ENCODE measurements at regions not wholly inside any gene's neighbourhood (a gene's known extent, or its start where the extent isn't known, plus 50 kb on each side); places are given as distances from the start of the nearest gene placed in this dataset.

- no peaks in the 10 kb centered on the region for H3K4me1 ChIP-seq
- no peaks in the 10 kb centered on the region for H3K9me3 ChIP-seq
- DNase-seq (no peak), ATAC-seq (no peak)
- no peaks in the 10 kb centered on the region for H3K27me3 ChIP-seq
- H3K27ac ChIP-seq: no peak overlapping the region
- TF ChIP-seq POLR2A (IDR thresholded peaks at IDR 0.05): no peak
- TF ChIP-seq CTCF (IDR thresholded peaks at IDR 0.05 in 4 of 5, conservative IDR thresholded peaks at IDR 0.05 in 1 of 5): no peak
- intact Hi-C loops (cut with DNase I; ENCODE audit: low total_unique reads): no loop called here
- in situ Hi-C loops (cut with MboI; ENCODE audit: low sequenced_read_pairs in 4 of 4): loop anchor here in 3 of 4 donors (25.0 kb wide), 4 partner anchors 337 to 1612 kb away; no protein-coding TSS in a partner anchor
- no peaks in the 10 kb centered on the region for H3K36me3 ChIP-seq
- H3K4me3 ChIP-seq: no peak overlapping the region
Observed at GRCh38 chr18:45399643-45400042, 215.6 kb upstream of the SLC14A2 start.

GRCh38 chr18:45402485-45403056, 212.7 kb upstream of the SLC14A2 start:
- in situ Hi-C loops (cut with MboI; ENCODE audit: low sequenced_read_pairs in 4 of 4) (loop anchor here in 1 of 4 donors (25.0 kb wide), 1 partner anchor 1615 kb away; no protein-coding TSS in a partner anchor), intact Hi-C loops (cut with DNase I; ENCODE audit: low total_unique reads) (no loop called here)
- H3K9me3 ChIP-seq: no peaks in the 10 kb centered on the region
- no peaks in the 10 kb centered on the region for H3K4me1 ChIP-seq
- no peak overlapping the region for H3K4me3 ChIP-seq
- H3K27ac ChIP-seq: no peak overlapping the region
- no peak for TF ChIP-seq CTCF (IDR thresholded peaks at IDR 0.05 in 4 of 5, conservative IDR thresholded peaks at IDR 0.05 in 1 of 5)
- TF ChIP-seq POLR2A (IDR thresholded peaks at IDR 0.05): no peak
- DNase-seq (no peak), ATAC-seq (peak in 1 of 2 donors; percentile 58)
- no peaks in the 10 kb centered on the region for H3K27me3 ChIP-seq
- no peaks in the 10 kb centered on the region for H3K36me3 ChIP-seq

GRCh38 chr18:45403341-45404049, 211.8 kb upstream of the SLC14A2 start:
- H3K4me1 ChIP-seq: no peaks in the 10 kb centered on the region
- TF ChIP-seq POLR2A (IDR thresholded peaks at IDR 0.05) (no peak), CTCF (IDR thresholded peaks at IDR 0.05 in 4 of 5, conservative IDR thresholded peaks at IDR 0.05 in 1 of 5) (no peak)
- H3K4me3 ChIP-seq: no peak overlapping the region
- H3K9me3 ChIP-seq: no peaks in the 10 kb centered on the region
- no peaks in the 10 kb centered on the region for H3K27me3 ChIP-seq
- H3K36me3 ChIP-seq: no peaks in the 10 kb centered on the region
- intact Hi-C loops (cut with DNase I; ENCODE audit: low total_unique reads): no loop called here
- H3K27ac ChIP-seq: no peak overlapping the region
- no peak for DNase-seq
- in situ Hi-C loops (cut with MboI; ENCODE audit: low sequenced_read_pairs in 4 of 4): loop anchor here in 1 of 4 donors (25.0 kb wide), 1 partner anchor 1616 kb away; no protein-coding TSS in a partner anchor
- ATAC-seq: no peak

GRCh38 chr18:45408218-45408617, 207.1 kb upstream of the SLC14A2 start:
- no peaks in the 10 kb centered on the region for H3K4me1 ChIP-seq
- intact Hi-C loops (cut with DNase I; ENCODE audit: low total_unique reads) (no loop called here), in situ Hi-C loops (cut with MboI; ENCODE audit: low sequenced_read_pairs in 4 of 4) (loop anchor here in 1 of 4 donors (25.0 kb wide), 1 partner anchor 1621 kb away; no protein-coding TSS in a partner anchor)
- DNase-seq (no peak), ATAC-seq (no peak)
- H3K27ac ChIP-seq: no peak overlapping the region
- H3K4me3 ChIP-seq: no peak overlapping the region
- no peaks in the 10 kb centered on the region for H3K27me3 ChIP-seq
- TF ChIP-seq POLR2A (IDR thresholded peaks at IDR 0.05) (no peak), CTCF (IDR thresholded peaks at IDR 0.05 in 4 of 5, conservative IDR thresholded peaks at IDR 0.05 in 1 of 5) (no peak)
- H3K9me3 ChIP-seq: no peaks in the 10 kb centered on the region
- H3K36me3 ChIP-seq: no peaks in the 10 kb centered on the region
